ENCODE measurements at regions not wholly inside any gene's neighbourhood (a gene's known extent, or its start where the extent isn't known, plus 50 kb on each side); places are given as distances from the start of the nearest gene placed in this dataset.

DNA sequence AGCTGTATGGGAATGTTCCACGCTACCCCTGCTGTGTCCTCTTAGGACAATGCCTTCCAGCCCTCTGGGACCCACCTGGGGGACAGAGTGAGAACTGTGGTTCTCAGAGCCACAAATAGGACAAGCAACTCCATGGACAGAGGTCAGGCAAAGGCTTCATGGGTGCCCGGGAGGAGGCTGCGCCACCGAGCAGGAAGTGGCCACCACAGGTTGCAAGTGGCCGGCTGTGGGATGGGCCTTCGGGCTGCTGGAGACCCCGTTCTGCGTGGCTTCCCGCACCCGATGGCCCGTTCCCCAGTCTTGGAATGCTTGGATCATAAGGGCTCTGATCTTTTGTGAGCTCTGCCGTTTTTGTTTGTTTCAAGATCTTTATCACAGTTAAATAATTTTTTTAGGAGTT, 118.8 kb downstream of the BOD1 start:
- peak overlapping the region; percentile 37 for H4K5ac ChIP-seq (ENCODE audit: low read depth, low read length)
- H3K27me3 ChIP-seq (ENCODE audit: control insufficient read depth, insufficient read depth, low read length) = no peaks in the 10 kb centered on the region
- peak overlapping the region; percentile 56; the same call in 1 of the 2 replicates for H3K23ac ChIP-seq (ENCODE audit: low read depth, low read length)
- peak overlapping the region; percentile 78 for H2BK120ac ChIP-seq (ENCODE audit: low read depth, low read length)
- ChIA-PET POLR2A (ENCODE audit: unreplicated experiment) (interaction anchor here (0.6 kb wide), 1 partner anchor 170 kb away, joined by 3 read pairs; no protein-coding TSS in a partner anchor), CTCF (no interaction called here)
- intact Hi-C loops (cut with micrococcal nuclease) = loop anchor here (5.0 kb wide), 1 partner anchor 75 kb away; no protein-coding TSS in a partner anchor
- H4K20me1 ChIP-seq (ENCODE audit: insufficient read depth, low read length) = no peaks in the 10 kb centered on the region
- H3K9me3 ChIP-seq (ENCODE audit: control insufficient read depth, insufficient read depth, low read length) = no peaks in the 10 kb centered on the region
- BruUV-seq (replicated peaks) = no TSS peak
- ATAC-seq (ENCODE audit: low read depth) = no peak
- peak overlapping the region; percentile 49; the same call in 1 of the 2 replicates for H3K14ac ChIP-seq (replicated peaks; ENCODE audit: low read depth, low read length)
- H2AFZ ChIP-seq (replicated peaks; ENCODE audit: low read length, poor library complexity) = peak overlapping the region; percentile 13
- no peak overlapping the region for H3K4me3 ChIP-seq (ENCODE audit: insufficient read depth, low read depth, low read length)
- peaks cover 26% of the 10 kb centered on the region for H3K4me1 ChIP-seq (ENCODE audit: control insufficient read depth, insufficient read depth, low read length)
- in situ Hi-C loops (cut with MboI; ENCODE audit: low sequenced_read_pairs) = no loop called here
- no peak for DNase-seq
- 95% methylated on average over 4 of the region's 12 CpGs; no CpG with 5 or more reads in 1 of the 2 experiments for WGBS, 2 experiments (ENCODE audit: extremely low coverage in 2 of 2, insufficient read length in 1 of 2)
- H2BK15ac ChIP-seq (ENCODE audit: low read depth, low read length) = peak overlapping the region; percentile 82; the same call in 2 of the 3 replicates
- no peaks in the 10 kb centered on the region for H3K36me3 ChIP-seq (ENCODE audit: control insufficient read depth, insufficient read depth, low read length)
- peak overlapping the region; percentile 59 for H3K4ac ChIP-seq (ENCODE audit: low read depth, low read length)
- dilution Hi-C loops (cut with HindIII; ENCODE audit: low sequenced_read_pairs, unreplicated experiment) = no loop called here
- H3K4me2 ChIP-seq (ENCODE audit: low read depth, low read length) = no peak overlapping the region
- H3K9me1 ChIP-seq (ENCODE audit: insufficient read depth, low read length) = peaks cover 11% of the 10 kb centered on the region; the same call in 1 of the 2 replicates
- H3K79me1 ChIP-seq (ENCODE audit: low read depth in 1 of 2, low read length in 2 of 2) = no peaks in the 10 kb centered on the region
- H3K9ac ChIP-seq (ENCODE audit: low read depth, low read length) = no peak overlapping the region
- H4K8ac ChIP-seq (ENCODE audit: low read depth in 2 of 2, low read length in 2 of 2) = peak overlapping the region; percentile 50 to 59; a peak in 3 of 4 replicates
- H2AK9ac ChIP-seq (replicated peaks; ENCODE audit: low read depth, low read length, poor library complexity) = no peak overlapping the region
- H3K18ac ChIP-seq (ENCODE audit: low read depth, low read length) = peak overlapping the region; percentile 9
- peak overlapping the region; percentile 65 for H2BK5ac ChIP-seq (ENCODE audit: low read depth, low read length, poor library complexity, severe bottlenecking)
- no peak for TF ChIP-seq BHLHE40 (IDR thresholded peaks at IDR 0.05; ENCODE audit: low read depth, low read length)
- no peak for TF ChIP-seq CHD1 (IDR thresholded peaks at IDR 0.05; ENCODE audit: low read depth, low read length)
- no peak for TF ChIP-seq CEBPB (IDR thresholded peaks at IDR 0.05; ENCODE audit: low read depth, low read length)
- H2AK5ac ChIP-seq (ENCODE audit: low read depth, low read length) = peak overlapping the region; percentile 76
- H4K91ac ChIP-seq (ENCODE audit: insufficient read depth, low read depth, low read length) = peak overlapping the region; percentile 75
- no peak overlapping the region for H3K56ac ChIP-seq (ENCODE audit: extremely low read depth, insufficient read depth, low read length)
- peak overlapping the region; percentile 73; the same call in 1 of the 2 replicates for H2BK20ac ChIP-seq (ENCODE audit: low read depth, low read length)
- no peak overlapping the region for H3K27ac ChIP-seq (ENCODE audit: insufficient read depth, low read length)
